VCaP (cell line): ENCODE measurements at regions not wholly inside any gene's neighbourhood (a gene's known extent, or its start where the extent isn't known, plus 50 kb on each side); places are given as distances from the start of the nearest gene placed in this dataset.

Experiments used
- H3K27ac ChIP-seq: fragments of 450-650 bp; 2 replicates; pipeline ENCODE4 v1.5.1; 2017
- CTCF ChIP-seq: fragments of 450-650 bp; conservative IDR thresholded peaks from 2 replicates; pipeline ENCODE4 v1.5.1; 2017; ENCODE audit warnings: mild to moderate bottlenecking, moderate library complexity

- TF ChIP-seq CTCF: no peak
- no peak overlapping the region for H3K27ac ChIP-seq
These were observed 137.3 kb upstream of the MME start for GRCh38 chr3:154942827-154943226.

- no peak for TF ChIP-seq CTCF
- H3K27ac ChIP-seq: no peak overlapping the region
These were observed 143.9 kb upstream of the MME start for GRCh38 chr3:154936196-154936595.

- H3K27ac ChIP-seq: no peak overlapping the region
- no peak for TF ChIP-seq CTCF
These were observed 146.5 kb upstream of the MME start for GRCh38 chr3:154933581-154933980.

GRCh38 chr3:154932633-154933032, 147.5 kb upstream of the MME start:
- TF ChIP-seq CTCF: no peak
- no peak overlapping the region for H3K27ac ChIP-seq

GRCh38 chr3:154931484-154931883, 148.6 kb upstream of the MME start:
- TF ChIP-seq CTCF: no peak

GRCh38 chr3:154926721-154927120, 153.4 kb upstream of the MME start:
- no peak overlapping the region for H3K27ac ChIP-seq
- TF ChIP-seq CTCF: no peak

More at GRCh38 chr3:154931484-154931883, 148.6 kb upstream of the MME start:
- H3K27ac ChIP-seq: no peak overlapping the region

GRCh38 chr3:154921351-154921750, 158.8 kb upstream of the MME start:
- H3K27ac ChIP-seq: no peak overlapping the region

More at GRCh38 chr3:154921351-154921750, 158.8 kb upstream of the MME start:
- no peak for TF ChIP-seq CTCF
